ENCODE measurements at regions not wholly inside any gene's neighbourhood (a gene's known extent, or its start where the extent isn't known, plus 50 kb on each side); places are given as distances from the start of the nearest gene placed in this dataset.
A peak's percentile ranks its signal among the peaks of the same experiment; 100 is the strongest.
"Not testable (repeated sequence)": the region's sequence is repeated elsewhere in the genome, so short reads cannot be mapped to it uniquely, and the experiment has no call there.

- TF ChIP-seq CTCF (IDR thresholded peaks at IDR 0.05; ENCODE audit: low read depth, low read length) (no peak), EZH2phosphoT487 (IDR thresholded peaks at IDR 0.05; ENCODE audit: low read depth) (no peak)
- Histone ChIP-seq H3K79me2 (ENCODE audit: low read length) (no peaks in the 10 kb centered on the region), H3K9me3 (ENCODE audit: insufficient read depth, low read length) (no peaks in the 10 kb centered on the region), H4K20me1 (ENCODE audit: insufficient read depth, low read length) (no peaks in the 10 kb centered on the region), H3K27me3 (ENCODE audit: low read depth, low read length) (no peaks in the 10 kb centered on the region), H3K36me3 (replicated peaks; ENCODE audit: low read depth, low read length) (no peaks in the 10 kb centered on the region), H3K4me3 (ENCODE audit: low read length) (no peak overlapping the region), H2AFZ (ENCODE audit: low read depth, low read length) (no peak overlapping the region), H3K4me1 (ENCODE audit: low read length) (no peaks in the 10 kb centered on the region), H3K9ac (ENCODE audit: low read length) (no peak overlapping the region), H3K4me2 (ENCODE audit: low read length) (no peak overlapping the region), H3K27ac (ENCODE audit: low read length) (no peak overlapping the region)
Observed at GRCh38 chr1:104125970-104126369, 376.3 kb downstream of the AMY1C start.

GRCh38 chr1:104132382-104132973 lies 382.8 kb downstream of the AMY1C start:
- Histone ChIP-seq H3K79me2 (ENCODE audit: low read length) (no peaks in the 10 kb centered on the region), H2AFZ (ENCODE audit: low read depth, low read length) (peak overlapping the region; percentile 52; the same call in 1 of the 2 replicates), H3K4me1 (ENCODE audit: low read length) (peaks cover 5% of the 10 kb centered on the region), H4K20me1 (ENCODE audit: insufficient read depth, low read length) (no peaks in the 10 kb centered on the region), H3K27me3 (ENCODE audit: low read depth, low read length) (no peaks in the 10 kb centered on the region), H3K27ac (ENCODE audit: low read length) (no peak overlapping the region), H3K36me3 (replicated peaks; ENCODE audit: low read depth, low read length) (no peaks in the 10 kb centered on the region), H3K9me3 (ENCODE audit: insufficient read depth, low read length) (no peaks in the 10 kb centered on the region), H3K9ac (ENCODE audit: low read length) (no peak overlapping the region), H3K4me2 (ENCODE audit: low read length) (no peak overlapping the region), H3K4me3 (ENCODE audit: low read length) (no peak overlapping the region)
- TF ChIP-seq EZH2phosphoT487 (IDR thresholded peaks at IDR 0.05; ENCODE audit: low read depth) (no peak), CTCF (IDR thresholded peaks at IDR 0.05; ENCODE audit: low read depth, low read length) (peak; percentile 55)

- not testable (repeated sequence) for H3K79me2 ChIP-seq (ENCODE audit: low read length); H3K9me3 ChIP-seq (ENCODE audit: insufficient read depth, low read length); H3K27ac ChIP-seq (ENCODE audit: low read length); H3K4me3 ChIP-seq (ENCODE audit: low read length); H3K4me1 ChIP-seq (ENCODE audit: low read length); H3K4me2 ChIP-seq (ENCODE audit: low read length); H4K20me1 ChIP-seq (ENCODE audit: insufficient read depth, low read length); H2AFZ ChIP-seq (ENCODE audit: low read depth, low read length); H3K27me3 ChIP-seq (ENCODE audit: low read depth, low read length); H3K36me3 ChIP-seq (replicated peaks; ENCODE audit: low read depth, low read length); H3K9ac ChIP-seq (ENCODE audit: low read length)
Observed at GRCh38 chr1:104135036-104135435, 385.3 kb downstream of the AMY1C start.

- Histone ChIP-seq H3K4me3 (ENCODE audit: low read length) (no peak overlapping the region), H3K27ac (ENCODE audit: low read length) (no peak overlapping the region), H3K9ac (ENCODE audit: low read length) (no peak overlapping the region), H3K79me2 (ENCODE audit: low read length) (no peaks in the 10 kb centered on the region), H3K27me3 (ENCODE audit: low read depth, low read length) (no peaks in the 10 kb centered on the region), H2AFZ (ENCODE audit: low read depth, low read length) (no peak overlapping the region), H3K9me3 (ENCODE audit: insufficient read depth, low read length) (no peaks in the 10 kb centered on the region), H3K4me1 (ENCODE audit: low read length) (peaks cover 5% of the 10 kb centered on the region), H4K20me1 (ENCODE audit: insufficient read depth, low read length) (no peaks in the 10 kb centered on the region), H3K4me2 (ENCODE audit: low read length) (no peak overlapping the region), H3K36me3 (replicated peaks; ENCODE audit: low read depth, low read length) (no peaks in the 10 kb centered on the region)
- TF ChIP-seq CTCF (IDR thresholded peaks at IDR 0.05; ENCODE audit: low read depth, low read length) (no peak), EZH2phosphoT487 (IDR thresholded peaks at IDR 0.05; ENCODE audit: low read depth) (no peak)
Observed at GRCh38 chr1:104136621-104137020, 386.9 kb downstream of the AMY1C start.

Data from OCI-LY3 (cell line).